ENCODE measurements at regions not wholly inside any gene's neighbourhood (a gene's known extent, or its start where the extent isn't known, plus 50 kb on each side); places are given as distances from the start of the nearest gene placed in this dataset.
"Not testable (repeated sequence)": the region's sequence is repeated elsewhere in the genome, so short reads cannot be mapped to it uniquely, and the experiment has no call there.

- WGBS, 2 donors (ENCODE audit: low coverage in 1 of 2): 77 to 93% methylated on average over 5 to 7 of the region's 7 CpGs
- no peaks in the 10 kb centered on the region for H3K9me3 ChIP-seq
- in situ Hi-C loops (cut with MboI; ENCODE audit: low pct_ligation_motif_present in 1 of 4, low pct_unique_long_range_greater_than_20kb in 1 of 4, low sequenced_read_pairs in 3 of 4): no loop called here
- intact Hi-C loops (cut with DNase I; ENCODE audit: low total_unique reads): no loop called here
- no peak overlapping the region for H3K4me3 ChIP-seq
- no peak for TF ChIP-seq POLR2AphosphoS5 (IDR thresholded peaks at IDR 0.05)
- no peaks in the 10 kb centered on the region for H3K36me3 ChIP-seq
- H3K4me1 ChIP-seq: peaks cover 0 to 9% (median 0%) of the 10 kb centered on the region in 4 donors
- no peak overlapping the region for H3K27ac ChIP-seq
- DNase-seq: no peak
- peaks cover 12% of the 10 kb centered on the region for H3K27me3 ChIP-seq
Observed at GRCh38 chr2:238774071-238774470, 73.8 kb upstream of the TWIST2 start.

GRCh38 chr2:238774980-238775509 lies 72.8 kb upstream of the TWIST2 start:
- no peak overlapping the region for H3K4me3 ChIP-seq
- in situ Hi-C loops (cut with MboI; ENCODE audit: low pct_ligation_motif_present in 1 of 4, low pct_unique_long_range_greater_than_20kb in 1 of 4, low sequenced_read_pairs in 3 of 4): loop anchor here in 3 of 4 donors (25.0 kb wide), 1 partner anchor 413 kb away; no protein-coding TSS in a partner anchor
- WGBS, 2 donors (ENCODE audit: low coverage in 1 of 2): 56 to 59% methylated on average over 5 of the region's 5 CpGs

GRCh38 chr2:238775591-238775990 lies 72.3 kb upstream of the TWIST2 start:
- intact Hi-C loops (cut with DNase I; ENCODE audit: low total_unique reads): no loop called here
- Histone ChIP-seq H3K4me3 (no peak overlapping the region), H3K4me1 (peaks cover 0 to 9% (median 0%) of the 10 kb centered on the region in 4 donors), H3K9me3 (no peaks in the 10 kb centered on the region), H3K27me3 (peaks cover 6% of the 10 kb centered on the region), H3K36me3 (no peaks in the 10 kb centered on the region), H3K27ac (no peak overlapping the region)
- in situ Hi-C loops (cut with MboI; ENCODE audit: low pct_ligation_motif_present in 1 of 4, low pct_unique_long_range_greater_than_20kb in 1 of 4, low sequenced_read_pairs in 3 of 4): loop anchor here in 3 of 4 donors (25.0 kb wide), 1 partner anchor 413 kb away; no protein-coding TSS in a partner anchor
- TF ChIP-seq EP300 (IDR thresholded peaks at IDR 0.05; ENCODE audit: low read depth): no peak
- TF ChIP-seq POLR2AphosphoS5 (IDR thresholded peaks at IDR 0.05): no peak
- no peak for TF ChIP-seq POLR2A (IDR thresholded peaks at IDR 0.05)
- no peak for TF ChIP-seq CTCF (IDR thresholded peaks at IDR 0.05)
- DNase-seq: no peak
- 83 to 95% methylated on average over 3 to 11 of the region's 11 CpGs for WGBS, 2 donors (ENCODE audit: low coverage in 1 of 2)

More at GRCh38 chr2:238774980-238775509, 72.8 kb upstream of the TWIST2 start:
- no peak overlapping the region for H3K27ac ChIP-seq
- peaks cover 0 to 9% (median 0%) of the 10 kb centered on the region in 4 donors for H3K4me1 ChIP-seq
- DNase-seq: no peak
- no peak for TF ChIP-seq POLR2AphosphoS5 (IDR thresholded peaks at IDR 0.05)
- H3K9me3 ChIP-seq: no peaks in the 10 kb centered on the region
- peaks cover 10% of the 10 kb centered on the region for H3K27me3 ChIP-seq
- no peaks in the 10 kb centered on the region for H3K36me3 ChIP-seq
- intact Hi-C loops (cut with DNase I; ENCODE audit: low total_unique reads): no loop called here

GRCh38 chr2:238776003-238776760 lies 71.7 kb upstream of the TWIST2 start:
- intact Hi-C loops (cut with DNase I; ENCODE audit: low total_unique reads): no loop called here
- Histone ChIP-seq H3K4me3 (no peak overlapping the region), H3K27me3 (peaks cover 5% of the 10 kb centered on the region), H3K36me3 (no peaks in the 10 kb centered on the region), H3K27ac (no peak overlapping the region), H3K4me1 (peaks cover 0 to 9% (median 0%) of the 10 kb centered on the region in 4 donors), H3K9me3 (no peaks in the 10 kb centered on the region)
- TF ChIP-seq POLR2AphosphoS5 (IDR thresholded peaks at IDR 0.05) (no peak), POLR2A (IDR thresholded peaks at IDR 0.05) (no peak), EP300 (IDR thresholded peaks at IDR 0.05; ENCODE audit: low read depth) (no peak), CTCF (IDR thresholded peaks at IDR 0.05) (no peak)
- DNase-seq: no peak
- in situ Hi-C loops (cut with MboI; ENCODE audit: low pct_ligation_motif_present in 1 of 4, low pct_unique_long_range_greater_than_20kb in 1 of 4, low sequenced_read_pairs in 3 of 4): loop anchor here in 3 of 4 donors (25.0 kb wide), 1 partner anchor 414 kb away; no protein-coding TSS in a partner anchor
- WGBS, 2 donors (ENCODE audit: low coverage in 1 of 2): 38 to 59% methylated on average over 10 to 20 of the region's 20 CpGs

GRCh38 chr2:238776761-238777046 lies 71.2 kb upstream of the TWIST2 start:
- in situ Hi-C loops (cut with MboI; ENCODE audit: low pct_ligation_motif_present in 1 of 4, low pct_unique_long_range_greater_than_20kb in 1 of 4, low sequenced_read_pairs in 3 of 4): loop anchor here in 3 of 4 donors (25.0 kb wide), 1 partner anchor 414 kb away; no protein-coding TSS in a partner anchor
- H3K27ac ChIP-seq; H3K4me3 ChIP-seq; DNase-seq; H3K36me3 ChIP-seq; H3K27me3 ChIP-seq; intact Hi-C loops (cut with DNase I; ENCODE audit: low total_unique reads); H3K9me3 ChIP-seq; H3K4me1 ChIP-seq: not testable (repeated sequence)
- 16 to 28% methylated on average over 8 of the region's 8 CpGs for WGBS, 2 donors (ENCODE audit: low coverage in 1 of 2)

All from transverse colon (tissue), 4 donors.